Activated T-helper 2 cell treated with anti-CD3 and anti-CD28 coated beads, Interferon-gamma antibody, Interleukin-2, Interleukin-4, amounts not matched to agents 10 μg/mL and 5 μg/mL and 100 μg/mL, durations not matched to agents 14 hours and 24 hours and 36 hours (primary cell): ENCODE measurements at regions not wholly inside any gene's neighbourhood (a gene's known extent, or its start where the extent isn't known, plus 50 kb on each side); places are given as distances from the start of the nearest gene placed in this dataset.

Experiments
- DNase-seq: peaks from one replicate; pipeline ENCODE4 v3.0.0; 2021; ENCODE audit warnings: low spot score
- H3K27ac Mint-ChIP-seq: one replicate; pipeline ENCODE4 v1.8.0; 2021; ENCODE audit warnings: mixed read lengths
- H3K27me3 Mint-ChIP-seq: one replicate; pipeline ENCODE4 v1.8.0; 2021; ENCODE audit warnings: low read depth, mixed read lengths
- H3K36me3 Mint-ChIP-seq: one replicate; pipeline ENCODE4 v1.8.0; 2021; ENCODE audit warnings: low read depth, mixed read lengths
- H3K4me1 Mint-ChIP-seq: one replicate; pipeline ENCODE4 v1.8.0; 2021; ENCODE audit warnings: low read depth, mixed read lengths
- H3K4me3 Mint-ChIP-seq: one replicate; pipeline ENCODE4 v1.8.0; 2021; ENCODE audit warnings: low read depth, mild to moderate bottlenecking, moderate library complexity, mixed read lengths
- H3K9me3 Mint-ChIP-seq: one replicate; pipeline ENCODE4 v1.8.0; 2021; ENCODE audit warnings: mixed read lengths
- intact Hi-C: fragments of 100-400 bp; cut with micrococcal nuclease; formaldehyde crosslinking; loops from one replicate; pipeline ENCODE4 v1.15.1; 2023

DNA sequence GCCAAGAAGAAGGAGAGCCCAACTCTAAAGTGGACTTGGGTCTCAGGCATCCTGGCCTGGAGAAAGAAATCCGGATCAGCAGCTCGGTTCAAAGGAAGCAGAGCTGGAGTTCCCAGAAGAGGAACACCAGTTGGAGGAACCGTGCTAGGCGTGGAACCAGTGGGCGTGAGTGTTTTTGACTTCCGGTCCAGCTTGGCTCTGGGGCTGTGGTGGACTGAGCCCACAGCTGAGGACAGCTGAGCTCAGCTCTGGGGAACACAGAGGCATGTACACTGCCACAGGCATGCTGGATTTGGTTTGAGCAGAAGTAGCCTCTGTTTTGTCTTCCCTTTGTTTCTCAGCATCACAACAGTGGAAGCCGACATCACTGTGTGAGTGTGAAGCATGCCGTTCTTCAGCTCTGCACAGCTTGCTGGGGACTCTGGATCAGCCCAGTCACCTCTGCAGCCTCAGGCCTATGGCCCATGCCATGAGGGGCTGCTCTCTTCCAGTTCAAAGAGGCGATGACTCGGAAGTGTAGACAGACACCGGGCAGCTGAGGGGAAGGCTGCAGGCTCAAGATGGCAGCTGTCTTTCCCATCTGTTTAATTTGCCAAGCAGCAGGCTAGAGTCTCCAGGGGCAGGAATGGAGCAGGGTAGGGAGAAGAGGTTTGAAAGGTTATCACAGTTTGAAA, 185.8 kb upstream of the UBE3A start:
- intact Hi-C loops, result no loop called here
- Mint-ChIP-seq H3K4me1 (no peaks in the 10 kb centered on the region), H3K27me3 (no peaks in the 10 kb centered on the region), H3K36me3 (no peaks in the 10 kb centered on the region), H3K9me3 (no peaks in the 10 kb centered on the region), H3K27ac (no peak overlapping the region), H3K4me3 (no peak overlapping the region)
- DNase-seq, result no peak

DNA sequence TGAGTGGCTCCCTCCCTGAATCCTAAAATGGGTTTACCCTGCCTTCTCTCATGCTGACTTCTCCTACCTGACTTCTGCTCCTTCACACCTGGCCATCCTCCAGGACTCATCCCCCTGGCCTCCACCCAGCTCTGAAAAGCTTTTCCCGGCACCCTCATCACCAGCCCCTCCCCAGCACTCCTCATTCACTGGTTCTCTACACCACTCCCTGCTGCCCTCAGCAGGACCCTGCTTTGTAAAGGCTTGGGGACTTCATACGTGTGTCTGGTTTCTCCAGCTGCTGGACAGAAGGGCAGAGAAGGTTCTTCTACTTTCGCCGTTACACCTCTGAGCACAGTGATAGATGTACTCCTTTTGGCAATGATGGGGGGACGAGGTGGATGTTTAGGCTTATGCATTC, 184.9 kb upstream of the UBE3A start:
- intact Hi-C loops, result no loop called here
- H3K4me3 Mint-ChIP-seq, result no peak overlapping the region
- H3K4me1 Mint-ChIP-seq, result no peaks in the 10 kb centered on the region

DNA sequence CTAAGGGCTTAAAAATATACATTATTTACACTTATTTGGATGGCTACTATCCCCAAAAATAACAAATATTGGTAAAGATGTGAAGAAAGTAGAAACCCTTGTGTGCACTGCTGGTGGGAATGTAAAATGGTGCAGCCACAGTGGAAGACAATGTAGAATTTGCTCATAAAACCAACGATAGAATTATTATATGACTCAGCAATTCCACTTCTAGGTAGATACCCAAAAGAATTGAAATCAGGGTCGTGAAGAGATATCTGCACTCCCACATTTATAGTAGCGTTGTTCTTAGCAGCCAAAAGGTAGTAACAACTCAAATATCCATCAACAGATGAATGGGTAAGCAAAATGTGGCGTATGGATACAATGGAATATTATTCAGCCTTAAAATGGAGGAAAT, 181.6 kb upstream of the UBE3A start:
- no peaks in the 10 kb centered on the region for H3K36me3 Mint-ChIP-seq
- H3K4me1 Mint-ChIP-seq, result no peaks in the 10 kb centered on the region
- no peak overlapping the region for H3K27ac Mint-ChIP-seq
- H3K4me3 Mint-ChIP-seq, result no peak overlapping the region
- DNase-seq, result no peak
- H3K9me3 Mint-ChIP-seq, result no peaks in the 10 kb centered on the region
- H3K27me3 Mint-ChIP-seq, result no peaks in the 10 kb centered on the region
- intact Hi-C loops, result no loop called here

More for the DNA sequence above, 184.9 kb upstream of the UBE3A start:
- Mint-ChIP-seq H3K27ac (no peak overlapping the region), H3K36me3 (no peaks in the 10 kb centered on the region), H3K9me3 (no peaks in the 10 kb centered on the region), H3K27me3 (no peaks in the 10 kb centered on the region)
- DNase-seq, result no peak

DNA sequence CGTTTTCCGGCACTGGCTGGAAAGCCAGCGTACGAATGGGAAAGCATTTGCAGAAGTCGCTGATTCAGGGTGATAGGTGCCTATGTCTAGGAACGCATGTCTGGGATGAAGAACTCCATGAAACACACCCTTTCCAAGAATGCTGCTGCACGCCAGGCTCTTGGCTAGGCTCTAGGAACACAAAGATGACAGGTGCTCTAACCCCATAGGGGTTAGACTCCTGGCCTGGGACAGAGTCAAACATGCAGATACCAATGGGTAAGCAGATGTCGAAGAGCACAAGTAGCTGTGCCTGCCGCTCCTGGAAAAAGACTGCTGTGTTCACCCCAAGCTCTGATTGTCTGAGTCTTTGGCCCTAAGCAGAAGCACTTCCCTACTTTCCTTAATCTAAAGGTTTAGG, 180.9 kb upstream of the UBE3A start:
- Mint-ChIP-seq H3K36me3 (no peaks in the 10 kb centered on the region), H3K27ac (no peak overlapping the region), H3K4me1 (no peaks in the 10 kb centered on the region), H3K27me3 (no peaks in the 10 kb centered on the region), H3K4me3 (no peak overlapping the region), H3K9me3 (no peaks in the 10 kb centered on the region)
- DNase-seq, result no peak
- intact Hi-C loops, result no loop called here

DNA sequence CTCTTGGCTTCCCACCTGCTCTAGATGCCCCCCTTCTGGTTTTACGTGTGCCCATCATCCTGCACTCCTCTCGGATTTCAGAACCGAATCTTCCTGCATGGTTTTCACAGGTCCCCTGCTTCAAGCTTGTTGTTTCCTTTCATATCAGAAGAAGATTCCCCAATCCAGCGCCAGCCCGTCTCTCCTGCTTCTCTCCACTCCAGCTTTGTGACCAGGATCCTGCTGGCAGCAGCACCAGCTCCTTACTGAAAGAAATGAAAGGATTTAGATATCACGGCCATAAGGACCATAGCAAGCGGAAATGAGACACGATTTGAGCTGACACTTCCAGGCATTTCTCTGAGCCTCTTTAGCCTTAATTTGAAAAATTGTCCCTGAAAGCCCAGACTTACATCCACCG, 180.3 kb upstream of the UBE3A start:
- Mint-ChIP-seq H3K27ac (no peak overlapping the region), H3K4me1 (no peaks in the 10 kb centered on the region), H3K4me3 (no peak overlapping the region), H3K36me3 (no peaks in the 10 kb centered on the region), H3K27me3 (no peaks in the 10 kb centered on the region), H3K9me3 (no peaks in the 10 kb centered on the region)
- DNase-seq, result no peak
- intact Hi-C loops, result no loop called here

DNA sequence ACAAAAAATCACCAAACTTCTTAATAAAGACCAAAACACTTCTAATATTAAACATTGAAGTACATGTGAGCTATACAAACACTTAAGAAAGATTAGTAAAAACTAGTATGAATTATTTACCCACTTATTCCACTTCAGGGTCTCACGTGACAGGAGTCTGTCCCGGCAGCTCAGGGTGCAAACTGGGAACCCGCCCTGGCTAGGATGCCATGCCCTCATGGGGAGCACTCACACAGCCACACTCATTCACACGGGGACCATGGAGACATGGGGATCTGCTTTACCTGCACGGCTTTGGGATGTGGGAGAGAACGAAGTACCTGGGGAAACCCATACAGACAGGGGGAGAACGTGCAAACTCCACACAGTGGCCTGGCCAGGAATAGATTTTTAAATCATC, 179.3 kb upstream of the UBE3A start:
- intact Hi-C loops, result no loop called here
- no peak for DNase-seq
- H3K27me3 Mint-ChIP-seq, result no peaks in the 10 kb centered on the region
- H3K36me3 Mint-ChIP-seq, result no peaks in the 10 kb centered on the region
- H3K27ac Mint-ChIP-seq, result no peak overlapping the region
- no peaks in the 10 kb centered on the region for H3K9me3 Mint-ChIP-seq
- no peaks in the 10 kb centered on the region for H3K4me1 Mint-ChIP-seq
- H3K4me3 Mint-ChIP-seq, result no peak overlapping the region

DNA sequence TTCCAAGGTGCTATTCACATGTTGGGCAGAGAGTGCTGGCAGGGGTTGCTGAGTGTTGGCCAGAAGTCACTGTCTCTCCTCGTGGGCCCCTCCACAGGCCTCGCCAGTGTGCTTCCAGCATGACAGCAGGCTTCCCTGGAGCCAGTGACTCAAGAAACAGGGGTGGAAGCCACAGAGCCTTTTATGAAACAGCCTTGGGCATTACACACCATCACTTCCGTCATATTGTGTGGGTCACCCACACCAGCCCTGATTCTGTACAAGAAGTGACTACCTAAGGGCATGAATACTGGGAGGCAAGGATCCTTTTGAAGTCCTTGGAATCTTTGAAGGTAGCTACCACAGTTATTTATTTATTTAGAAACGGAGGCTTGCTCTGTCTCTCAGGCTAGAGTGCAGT, 177.6 kb upstream of the UBE3A start:
- Mint-ChIP-seq H3K27ac (no peak overlapping the region), H3K9me3 (no peaks in the 10 kb centered on the region), H3K4me3 (no peak overlapping the region), H3K36me3 (no peaks in the 10 kb centered on the region), H3K4me1 (no peaks in the 10 kb centered on the region), H3K27me3 (no peaks in the 10 kb centered on the region)
- intact Hi-C loops, result no loop called here
- DNase-seq, result no peak

DNA sequence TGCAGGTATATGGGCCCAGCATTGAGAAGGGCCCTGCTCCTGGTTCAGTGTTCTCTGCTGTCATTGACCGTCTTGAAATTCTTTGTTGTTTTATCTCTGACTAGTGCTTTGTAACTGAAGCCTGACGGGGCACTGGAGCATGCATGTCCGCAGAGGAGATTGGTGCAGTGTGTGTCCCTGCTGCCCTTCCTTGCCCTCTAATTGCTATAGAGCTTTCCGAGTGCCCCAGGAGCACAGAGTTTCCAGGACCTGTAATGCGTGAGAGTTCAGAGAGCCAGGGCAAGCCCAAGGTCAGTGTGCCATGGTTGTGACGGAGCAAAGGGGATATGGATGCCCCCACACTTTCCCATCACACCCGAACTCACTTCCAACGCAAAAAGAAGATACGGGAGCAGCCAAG, 174.3 kb upstream of the UBE3A start:
- Mint-ChIP-seq H3K9me3 (no peaks in the 10 kb centered on the region), H3K4me3 (no peak overlapping the region), H3K27ac (no peak overlapping the region), H3K4me1 (no peaks in the 10 kb centered on the region), H3K36me3 (no peaks in the 10 kb centered on the region), H3K27me3 (no peaks in the 10 kb centered on the region)
- DNase-seq, result no peak
- intact Hi-C loops, result no loop called here

DNA sequence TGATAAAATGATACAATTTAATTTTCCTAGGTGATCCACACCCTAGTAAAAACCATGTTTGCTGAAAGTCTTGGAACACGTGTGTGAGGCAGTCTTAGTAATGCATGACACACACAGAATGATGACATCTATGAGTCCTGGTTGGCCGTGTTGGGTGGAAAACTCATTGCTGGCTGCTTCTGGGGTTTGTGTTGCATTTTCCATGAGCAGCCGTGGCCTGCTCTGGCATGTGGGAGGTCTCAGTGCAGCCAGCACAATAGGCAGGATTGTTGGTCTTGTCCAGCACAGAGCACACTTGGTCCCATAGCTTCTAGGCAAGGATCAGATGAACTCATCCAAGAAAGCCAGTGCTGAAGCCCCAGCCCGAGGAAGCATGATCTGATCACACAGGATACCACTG, 172.8 kb upstream of the UBE3A start:
- H3K9me3 Mint-ChIP-seq, result no peaks in the 10 kb centered on the region
- no peaks in the 10 kb centered on the region for H3K27me3 Mint-ChIP-seq
- DNase-seq, result no peak
- no peak overlapping the region for H3K27ac Mint-ChIP-seq
- no peak overlapping the region for H3K4me3 Mint-ChIP-seq
- intact Hi-C loops, result no loop called here
- H3K4me1 Mint-ChIP-seq, result no peaks in the 10 kb centered on the region
- no peaks in the 10 kb centered on the region for H3K36me3 Mint-ChIP-seq

DNA sequence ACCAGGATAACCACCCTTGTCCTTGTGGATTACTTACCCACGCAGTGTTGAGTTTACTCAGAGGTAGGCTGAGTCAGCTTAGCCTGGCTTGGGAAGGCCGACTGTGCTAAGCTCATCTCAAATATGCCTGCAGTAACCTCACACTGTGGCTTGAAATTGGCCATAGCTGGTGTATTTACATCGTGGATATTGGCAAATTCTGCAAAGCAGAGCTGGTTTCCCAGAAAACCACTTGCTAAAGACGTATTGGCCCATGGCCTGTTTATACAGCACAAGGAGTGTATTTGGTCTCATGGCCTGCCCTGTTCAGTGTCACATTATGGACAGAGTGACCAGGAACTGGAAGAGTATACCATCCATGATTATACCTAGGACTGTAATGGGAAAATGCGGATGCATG, 170.5 kb upstream of the UBE3A start:
- Mint-ChIP-seq H3K9me3 (no peaks in the 10 kb centered on the region), H3K36me3 (no peaks in the 10 kb centered on the region), H3K27ac (no peak overlapping the region), H3K4me1 (no peaks in the 10 kb centered on the region), H3K27me3 (no peaks in the 10 kb centered on the region), H3K4me3 (no peak overlapping the region)
- intact Hi-C loops, result no loop called here
- no peak for DNase-seq

DNA sequence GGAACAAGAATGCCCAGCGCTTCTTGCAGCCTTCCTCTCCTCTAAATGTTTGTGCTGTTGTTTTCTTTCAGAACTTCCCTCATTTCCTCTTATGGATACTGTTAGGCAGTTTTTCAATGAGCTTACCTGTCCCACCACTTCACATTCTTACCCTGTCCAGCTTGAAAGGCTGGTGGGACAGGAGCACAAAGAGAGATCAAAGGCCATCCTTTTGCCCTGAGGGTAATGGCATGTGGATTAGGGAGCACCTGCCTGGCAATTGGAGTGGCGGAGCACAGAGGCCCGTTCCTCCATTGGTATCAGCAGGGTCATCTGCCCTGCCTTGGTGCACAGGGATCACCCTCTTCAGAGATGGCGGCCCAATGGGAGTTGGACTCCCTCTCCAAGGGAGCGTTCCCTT, 170.1 kb upstream of the UBE3A start:
- no peaks in the 10 kb centered on the region for H3K36me3 Mint-ChIP-seq
- H3K4me1 Mint-ChIP-seq, result no peaks in the 10 kb centered on the region
- no peak for DNase-seq
- no peaks in the 10 kb centered on the region for H3K27me3 Mint-ChIP-seq
- no peak overlapping the region for H3K4me3 Mint-ChIP-seq
- H3K27ac Mint-ChIP-seq, result no peak overlapping the region
- intact Hi-C loops, result no loop called here
- no peaks in the 10 kb centered on the region for H3K9me3 Mint-ChIP-seq

DNA sequence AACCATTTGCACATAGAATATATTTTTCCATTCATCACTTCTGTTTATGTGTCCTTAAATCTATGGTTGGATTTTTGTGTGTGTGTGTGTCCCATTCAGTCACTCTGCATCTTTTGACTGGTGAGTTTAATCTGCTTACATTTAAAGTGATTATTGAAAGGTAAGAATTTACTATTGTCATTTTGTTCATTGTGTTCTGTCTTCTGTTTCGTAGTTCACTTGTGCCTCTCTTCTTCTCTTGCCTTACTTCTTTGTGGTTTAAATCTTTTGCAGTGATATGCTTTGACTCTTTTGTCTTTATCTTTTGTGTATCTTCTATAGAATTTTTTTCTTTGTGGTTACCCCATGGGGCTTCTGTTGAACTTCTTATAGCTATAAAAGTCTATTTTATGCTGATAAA, 166.3 kb upstream of the UBE3A start:
- Mint-ChIP-seq H3K4me1 (no peaks in the 10 kb centered on the region), H3K4me3 (no peak overlapping the region), H3K27me3 (no peaks in the 10 kb centered on the region), H3K36me3 (no peaks in the 10 kb centered on the region), H3K27ac (no peak overlapping the region), H3K9me3 (no peaks in the 10 kb centered on the region)
- intact Hi-C loops, result no loop called here
- DNase-seq, result no peak

DNA sequence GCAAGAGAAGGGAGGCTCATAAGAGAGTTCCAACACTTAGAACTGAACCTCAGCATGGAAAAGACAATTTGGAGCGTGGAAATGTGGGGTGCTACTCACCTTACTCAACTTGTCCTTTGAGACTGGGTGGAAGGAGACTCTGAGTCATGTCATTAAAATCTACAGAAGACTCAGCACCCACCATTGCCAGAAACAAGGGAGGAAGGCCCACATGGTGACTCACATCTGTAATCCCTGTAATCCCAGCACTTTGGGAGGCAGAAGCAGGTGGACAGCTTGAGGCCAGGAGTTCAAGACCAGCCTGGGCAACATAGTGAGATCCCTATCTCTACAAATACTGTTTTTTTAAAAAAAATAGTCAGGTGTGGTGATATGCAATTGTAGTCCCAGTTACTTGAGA, 161.9 kb upstream of the UBE3A start:
- H3K27me3 Mint-ChIP-seq, result no peaks in the 10 kb centered on the region
- H3K9me3 Mint-ChIP-seq, result peaks cover 3% of the 10 kb centered on the region
- intact Hi-C loops, result no loop called here
- no peak overlapping the region for H3K27ac Mint-ChIP-seq
- DNase-seq, result no peak
- H3K4me3 Mint-ChIP-seq, result no peak overlapping the region
- no peaks in the 10 kb centered on the region for H3K36me3 Mint-ChIP-seq
- H3K4me1 Mint-ChIP-seq, result no peaks in the 10 kb centered on the region

DNA sequence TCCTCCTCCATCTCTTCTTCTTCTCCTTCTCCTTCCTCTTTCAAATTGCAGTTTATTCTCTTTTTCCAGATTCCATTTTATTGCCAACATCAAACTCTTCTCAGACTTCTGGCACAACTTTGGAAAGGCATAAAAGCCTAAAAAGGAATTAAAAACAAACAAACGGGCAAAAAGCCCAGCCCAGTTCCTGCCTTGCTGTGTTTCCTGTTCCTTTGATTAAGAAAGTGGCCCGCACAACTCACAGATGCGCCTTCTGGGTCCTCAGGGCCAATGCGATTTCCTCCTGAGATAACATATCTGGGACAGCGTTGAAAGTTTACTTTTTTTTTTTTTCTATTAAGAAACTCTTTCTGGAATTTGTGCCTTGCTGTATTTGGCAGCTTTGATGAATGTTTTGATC, 158.7 kb upstream of the UBE3A start:
- Mint-ChIP-seq H3K9me3 (peaks cover 3% of the 10 kb centered on the region), H3K4me1 (no peaks in the 10 kb centered on the region), H3K36me3 (no peaks in the 10 kb centered on the region), H3K4me3 (no peak overlapping the region), H3K27me3 (no peaks in the 10 kb centered on the region), H3K27ac (no peak overlapping the region)
- intact Hi-C loops, result no loop called here
- no peak for DNase-seq
